Parathyroid adenoma (tissue), 2 donors: ENCODE measurements at regions not wholly inside any gene's neighbourhood (a gene's known extent, or its start where the extent isn't known, plus 50 kb on each side); places are given as distances from the start of the nearest gene placed in this dataset.

Experiments
- H2AFZ ChIP-seq: fragments of 300-600 bp; sonication (generic); one replicate; pipeline ENCODE4 v1.7.0; 2017; ENCODE audit warnings: antibody characterized with exemption, mild to moderate bottlenecking
- H3K27ac ChIP-seq: fragments of 300-600 bp; sonication (generic); one replicate; pipeline ENCODE4 v1.7.0; 2017
- H3K27me3 ChIP-seq: fragments of 300-600 bp; sonication (generic); one replicate; pipeline ENCODE4 v1.7.0; 2017; ENCODE audit warnings: low read length; ENCODE audit not compliant: control insufficient read depth, insufficient read depth
- H3K36me3 ChIP-seq: fragments of 300-600 bp; sonication (generic); one replicate; pipeline ENCODE4 v1.7.0; 2017; ENCODE audit warnings: low read length; ENCODE audit not compliant: control insufficient read depth, insufficient read depth
- H3K4me1 ChIP-seq: fragments of 300-600 bp; sonication (generic); one replicate; pipeline ENCODE4 v1.7.0; 2017; ENCODE audit warnings: control low read depth
- H3K4me2 ChIP-seq: fragments of 300-600 bp; sonication (generic); one replicate; pipeline ENCODE4 v1.7.0; 2017; ENCODE audit warnings: low read length
- H3K4me3 ChIP-seq: fragments of 300-600 bp; sonication (generic); one replicate; pipeline ENCODE4 v1.7.0; 2017; ENCODE audit warnings: low read depth, low read length
- H3K79me2 ChIP-seq: fragments of 300-600 bp; sonication (generic); one replicate; pipeline ENCODE4 v1.7.0; 2017; ENCODE audit warnings: control low read depth
- H3K9ac ChIP-seq: fragments of 300-600 bp; sonication (generic); one replicate; pipeline ENCODE4 v1.7.0; 2017; ENCODE audit warnings: mild to moderate bottlenecking
- H3K9me3 ChIP-seq: fragments of 300-600 bp; sonication (generic); one replicate; pipeline ENCODE4 v1.7.0; 2017; ENCODE audit warnings: low read length; ENCODE audit not compliant: control insufficient read depth
- TF ChIP-seq, protein P1 (sequence below): fragments of 300-600 bp; sonication (generic); IDR thresholded peaks from one replicate; pipeline ENCODE4 v1.7.0; 2017; ENCODE audit warnings: antibody characterized with exemption, mild to moderate bottlenecking
- donor health status: primary hyperparathyroidism.

- TF ChIP-seq, protein P1, sequence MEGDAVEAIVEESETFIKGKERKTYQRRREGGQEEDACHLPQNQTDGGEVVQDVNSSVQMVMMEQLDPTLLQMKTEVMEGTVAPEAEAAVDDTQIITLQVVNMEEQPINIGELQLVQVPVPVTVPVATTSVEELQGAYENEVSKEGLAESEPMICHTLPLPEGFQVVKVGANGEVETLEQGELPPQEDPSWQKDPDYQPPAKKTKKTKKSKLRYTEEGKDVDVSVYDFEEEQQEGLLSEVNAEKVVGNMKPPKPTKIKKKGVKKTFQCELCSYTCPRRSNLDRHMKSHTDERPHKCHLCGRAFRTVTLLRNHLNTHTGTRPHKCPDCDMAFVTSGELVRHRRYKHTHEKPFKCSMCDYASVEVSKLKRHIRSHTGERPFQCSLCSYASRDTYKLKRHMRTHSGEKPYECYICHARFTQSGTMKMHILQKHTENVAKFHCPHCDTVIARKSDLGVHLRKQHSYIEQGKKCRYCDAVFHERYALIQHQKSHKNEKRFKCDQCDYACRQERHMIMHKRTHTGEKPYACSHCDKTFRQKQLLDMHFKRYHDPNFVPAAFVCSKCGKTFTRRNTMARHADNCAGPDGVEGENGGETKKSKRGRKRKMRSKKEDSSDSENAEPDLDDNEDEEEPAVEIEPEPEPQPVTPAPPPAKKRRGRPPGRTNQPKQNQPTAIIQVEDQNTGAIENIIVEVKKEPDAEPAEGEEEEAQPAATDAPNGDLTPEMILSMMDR: no peak
- Histone ChIP-seq H3K36me3 (no peaks in the 10 kb centered on the region), H3K27me3 (no peaks in the 10 kb centered on the region), H3K79me2 (no peaks in the 10 kb centered on the region), H2AFZ (no peak overlapping the region), H3K4me2 (no peak overlapping the region), H3K4me1 (no peaks in the 10 kb centered on the region), H3K9ac (no peak overlapping the region), H3K27ac (no peak overlapping the region), H3K4me3 (no peak overlapping the region), H3K9me3 (no peaks in the 10 kb centered on the region)
Observed at GRCh38 chr10:6336016-6336415, 133.3 kb downstream of the PFKFB3 start.

DNA sequence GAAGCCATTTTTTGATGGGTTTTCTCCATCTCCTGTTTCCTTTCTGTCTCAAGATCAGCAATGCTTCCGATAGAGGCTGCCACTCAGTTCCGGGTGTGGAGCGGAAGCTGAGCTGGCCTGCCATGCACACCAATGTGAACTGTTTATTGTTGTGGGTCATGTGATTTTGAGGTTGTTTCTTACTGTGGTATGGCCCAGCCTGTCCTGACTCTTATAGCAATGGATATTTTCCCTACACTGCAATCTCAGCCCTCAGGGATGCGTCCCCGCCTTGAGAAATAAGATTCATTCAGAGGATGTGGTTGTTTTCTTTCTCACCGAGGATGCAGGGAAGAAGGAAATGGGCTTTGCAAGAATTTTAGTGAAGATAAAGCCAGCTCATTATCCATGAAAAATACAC lies 134.7 kb downstream of the PFKFB3 start:
- H3K4me2 ChIP-seq: no peak overlapping the region
- TF ChIP-seq, protein P1: no peak
- no peaks in the 10 kb centered on the region for H3K36me3 ChIP-seq
- H3K9ac ChIP-seq: no peak overlapping the region
- H3K27ac ChIP-seq: no peak overlapping the region
- no peaks in the 10 kb centered on the region for H3K9me3 ChIP-seq
- no peaks in the 10 kb centered on the region for H3K27me3 ChIP-seq
- no peaks in the 10 kb centered on the region for H3K79me2 ChIP-seq
- no peak overlapping the region for H3K4me3 ChIP-seq
- no peaks in the 10 kb centered on the region for H3K4me1 ChIP-seq
- no peak overlapping the region for H2AFZ ChIP-seq

- Histone ChIP-seq H3K79me2 (no peaks in the 10 kb centered on the region), H3K36me3 (no peaks in the 10 kb centered on the region), H3K27ac (no peak overlapping the region), H3K9me3 (no peaks in the 10 kb centered on the region), H3K4me1 (no peaks in the 10 kb centered on the region), H3K27me3 (no peaks in the 10 kb centered on the region), H2AFZ (no peak overlapping the region), H3K9ac (no peak overlapping the region), H3K4me2 (no peak overlapping the region), H3K4me3 (no peak overlapping the region)
- TF ChIP-seq, protein P1: no peak
Observed at GRCh38 chr10:6338361-6338760, 135.6 kb downstream of the PFKFB3 start.

DNA sequence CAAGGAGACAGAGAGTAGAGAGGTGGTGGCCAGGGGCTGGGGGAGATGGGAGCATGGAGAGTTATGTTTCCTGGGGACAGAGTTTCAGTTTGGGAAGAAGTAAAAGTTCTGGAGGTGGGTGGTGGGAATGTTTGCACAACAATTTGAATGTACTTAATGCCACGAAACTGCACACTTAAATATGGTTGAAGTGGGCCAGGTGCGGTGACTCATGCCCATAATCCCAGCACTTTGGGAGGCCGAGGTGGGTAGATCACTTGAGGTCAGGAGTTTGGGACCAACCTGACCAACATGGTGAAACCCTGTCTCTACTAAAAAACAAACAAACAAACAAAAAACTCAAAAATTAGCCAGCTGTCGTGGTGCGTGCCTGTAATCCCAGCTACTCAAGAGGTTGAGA lies 137.2 kb downstream of the PFKFB3 start:
- no peaks in the 10 kb centered on the region for H3K4me1 ChIP-seq
- H3K9ac ChIP-seq: no peak overlapping the region
- no peak overlapping the region for H3K27ac ChIP-seq
- H3K79me2 ChIP-seq: no peaks in the 10 kb centered on the region
- no peaks in the 10 kb centered on the region for H3K9me3 ChIP-seq
- no peak overlapping the region for H3K4me2 ChIP-seq
- H3K27me3 ChIP-seq: no peaks in the 10 kb centered on the region
- no peaks in the 10 kb centered on the region for H3K36me3 ChIP-seq
- H3K4me3 ChIP-seq: no peak overlapping the region
- TF ChIP-seq, protein P1: no peak
- H2AFZ ChIP-seq: no peak overlapping the region

GRCh38 chr10:6342096-6342685 lies 139.5 kb downstream of the PFKFB3 start:
- Histone ChIP-seq H3K27ac (no peak overlapping the region), H3K9ac (no peak overlapping the region), H3K9me3 (no peaks in the 10 kb centered on the region), H2AFZ (no peak overlapping the region), H3K79me2 (no peaks in the 10 kb centered on the region), H3K27me3 (no peaks in the 10 kb centered on the region), H3K4me3 (no peak overlapping the region), H3K36me3 (no peaks in the 10 kb centered on the region), H3K4me2 (no peak overlapping the region), H3K4me1 (no peaks in the 10 kb centered on the region)
- TF ChIP-seq, protein P1: no peak
